ENCODE measurements at regions not wholly inside any gene's neighbourhood (a gene's known extent, or its start where the extent isn't known, plus 50 kb on each side); places are given as distances from the start of the nearest gene placed in this dataset.
"Not testable (repeated sequence)": the region's sequence is repeated elsewhere in the genome, so short reads cannot be mapped to it uniquely, and the experiment has no call there.

DNA sequence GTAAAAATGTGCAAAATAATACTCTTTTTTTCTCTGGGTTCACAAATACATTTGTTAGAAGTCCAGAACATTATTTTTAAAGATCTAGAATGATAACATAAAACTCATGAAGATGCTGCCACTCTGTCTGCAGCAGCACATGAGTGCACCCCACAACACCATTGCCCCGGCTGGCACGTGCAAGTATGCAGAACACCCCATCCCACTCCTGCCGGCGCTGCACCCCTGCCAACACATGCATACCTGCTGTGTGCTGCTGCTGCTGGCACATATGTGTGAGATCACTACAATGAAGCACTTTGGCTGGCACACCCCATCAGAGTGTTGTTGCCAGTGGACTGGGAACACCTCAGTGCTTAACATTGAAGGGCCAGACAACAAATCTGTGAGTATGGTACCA lies 129.1 kb downstream of the CCT8L2 start:
- H3K9me3 ChIP-seq; H3K27me3 ChIP-seq (ENCODE audit: insufficient read depth in 3 of 3, low read length in 2 of 3); H3K36me3 ChIP-seq (ENCODE audit: insufficient read depth in 1 of 2, low read depth in 1 of 2); intact Hi-C loops (cut with DNase I); DNase-seq; H3K27ac ChIP-seq; ATAC-seq; H3K4me1 ChIP-seq; H3K4me3 ChIP-seq: not testable (repeated sequence)
- WGBS, 3 donors: 72 to 84% (median 79%) methylated on average over 4 of the region's 4 CpGs

DNA sequence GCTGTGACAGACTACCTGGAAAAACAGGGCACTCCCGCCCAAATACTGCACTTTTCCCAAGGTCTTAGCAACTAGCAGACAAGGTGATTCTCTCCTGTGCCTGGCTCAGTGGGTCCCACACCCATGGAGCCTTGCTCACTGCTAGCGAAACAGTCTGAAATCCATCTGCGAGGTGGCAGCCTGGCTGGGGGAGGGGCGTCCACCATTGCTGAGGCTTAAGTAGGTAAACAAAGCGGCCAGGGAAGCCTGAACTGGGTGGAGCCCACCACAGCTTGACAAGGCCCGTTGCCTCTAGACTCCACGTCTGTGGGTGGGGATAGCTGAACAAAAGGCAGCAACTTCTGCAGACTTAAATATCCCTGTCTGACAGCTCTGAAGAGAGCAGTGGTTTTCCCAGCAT lies 145.2 kb downstream of the CCT8L2 start:
- intact Hi-C loops (cut with DNase I); H3K4me3 ChIP-seq; ATAC-seq; DNase-seq; H3K36me3 ChIP-seq (ENCODE audit: insufficient read depth in 1 of 2, low read depth in 1 of 2); H3K4me1 ChIP-seq; H3K27ac ChIP-seq; H3K9me3 ChIP-seq; H3K27me3 ChIP-seq (ENCODE audit: insufficient read depth in 3 of 3, low read length in 2 of 3): not testable (repeated sequence)
- 46 to 56% (median 51%) methylated on average over 7 of the region's 7 CpGs for WGBS, 3 donors

DNA sequence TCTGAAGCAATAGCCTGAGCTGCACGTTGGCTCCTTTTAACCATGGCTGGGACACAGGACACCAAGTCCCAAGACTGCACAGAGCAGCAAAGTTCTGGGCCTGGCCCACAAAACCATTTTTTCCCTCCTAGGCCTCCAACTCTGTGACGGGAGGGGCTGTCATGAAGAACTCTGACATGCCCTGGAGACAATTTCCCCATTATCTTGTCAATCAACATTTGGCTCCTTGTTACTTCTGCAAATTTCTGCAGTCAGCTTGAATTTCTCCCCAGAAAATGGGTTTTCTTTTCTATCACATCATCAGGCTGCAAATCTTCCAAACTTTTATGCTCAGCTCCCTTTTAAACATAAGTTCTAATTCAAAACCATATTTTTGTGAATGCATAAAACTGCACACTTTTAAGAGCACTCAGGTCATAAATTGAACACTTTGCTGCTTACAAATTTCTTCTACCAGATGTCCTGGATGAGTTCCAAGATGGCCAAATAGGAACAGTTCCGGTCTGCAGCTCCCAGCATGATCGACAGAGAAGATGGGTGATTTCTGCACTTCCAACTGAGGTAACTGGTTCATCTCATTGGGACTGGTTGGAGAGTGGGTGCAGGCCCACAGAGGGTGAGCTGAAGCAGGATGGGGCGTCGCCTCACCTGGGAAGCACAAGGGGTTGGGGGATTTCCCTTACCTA lies 145.7 kb downstream of the CCT8L2 start:
- H3K27ac ChIP-seq; H3K9me3 ChIP-seq; ATAC-seq; intact Hi-C loops (cut with DNase I); H3K27me3 ChIP-seq (ENCODE audit: insufficient read depth in 3 of 3, low read length in 2 of 3); H3K4me1 ChIP-seq; H3K36me3 ChIP-seq (ENCODE audit: insufficient read depth in 1 of 2, low read depth in 1 of 2); H3K4me3 ChIP-seq; DNase-seq: not testable (repeated sequence)
- 49 to 59% (median 55%) methylated on average over 6 of the region's 6 CpGs for WGBS, 3 donors

GRCh38 chr22:16441014-16441413 lies 151.6 kb downstream of the CCT8L2 start:
- H3K36me3 ChIP-seq (ENCODE audit: insufficient read depth in 1 of 2, low read depth in 1 of 2); H3K27me3 ChIP-seq (ENCODE audit: insufficient read depth in 3 of 3, low read length in 2 of 3); DNase-seq; H3K27ac ChIP-seq; H3K4me3 ChIP-seq; H3K9me3 ChIP-seq; ATAC-seq; H3K4me1 ChIP-seq; intact Hi-C loops (cut with DNase I): not testable (repeated sequence)
- TF ChIP-seq CTCF (IDR thresholded peaks at IDR 0.05): peak; percentile 32
- WGBS, 3 donors: 12 to 19% (median 14%) methylated on average over 1 of the region's 1 CpG

DNA sequence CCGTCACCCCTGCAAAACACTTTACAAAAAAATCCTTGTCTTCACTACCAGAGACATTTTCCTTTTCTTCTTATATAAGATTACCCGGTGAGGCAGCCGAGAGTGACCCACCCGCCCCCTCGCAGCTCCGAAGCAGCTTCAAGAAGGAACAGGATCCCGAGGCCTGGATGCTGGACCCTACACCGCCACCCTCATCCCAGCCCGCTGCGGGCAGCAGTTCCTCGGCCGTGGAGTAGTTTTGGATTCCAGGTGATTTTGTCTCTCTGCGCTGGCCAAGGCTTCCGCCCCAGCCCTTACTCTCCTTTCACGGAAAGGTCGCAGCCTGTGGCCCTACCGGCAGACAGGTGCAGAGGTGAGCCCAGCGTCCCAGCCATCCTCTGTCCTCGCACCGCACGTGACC lies 169.1 kb downstream of the CCT8L2 start:
- H3K9me3 ChIP-seq; H3K27ac ChIP-seq; H3K4me1 ChIP-seq; intact Hi-C loops (cut with DNase I); DNase-seq; H3K27me3 ChIP-seq (ENCODE audit: insufficient read depth in 3 of 3, low read length in 2 of 3); H3K36me3 ChIP-seq (ENCODE audit: insufficient read depth in 1 of 2, low read depth in 1 of 2); ATAC-seq; H3K4me3 ChIP-seq: not testable (repeated sequence)
- WGBS, 3 donors: 79 to 83% (median 82%) methylated on average over 21 of the region's 21 CpGs

GRCh38 chr22:16417498-16417897 lies 175.1 kb downstream of the CCT8L2 start:
- H3K27ac ChIP-seq; H3K36me3 ChIP-seq (ENCODE audit: insufficient read depth in 1 of 2, low read depth in 1 of 2); DNase-seq; H3K4me1 ChIP-seq; intact Hi-C loops (cut with DNase I); H3K27me3 ChIP-seq (ENCODE audit: insufficient read depth in 3 of 3, low read length in 2 of 3); H3K9me3 ChIP-seq; H3K4me3 ChIP-seq; ATAC-seq: not testable (repeated sequence)
- 46 to 62% (median 52%) methylated on average over 3 of the region's 3 CpGs for WGBS, 3 donors

- H3K4me1 ChIP-seq; H3K4me3 ChIP-seq; H3K27ac ChIP-seq; H3K36me3 ChIP-seq (ENCODE audit: insufficient read depth in 1 of 2, low read depth in 1 of 2); H3K27me3 ChIP-seq (ENCODE audit: insufficient read depth in 3 of 3, low read length in 2 of 3); ATAC-seq; intact Hi-C loops (cut with DNase I); H3K9me3 ChIP-seq; DNase-seq: not testable (repeated sequence)
- WGBS, 3 donors: 77 to 81% (median 78%) methylated on average over 6 to 7 of the region's 7 CpGs
These were observed 188.0 kb downstream of the CCT8L2 start for GRCh38 chr22:16404639-16405038.

DNA sequence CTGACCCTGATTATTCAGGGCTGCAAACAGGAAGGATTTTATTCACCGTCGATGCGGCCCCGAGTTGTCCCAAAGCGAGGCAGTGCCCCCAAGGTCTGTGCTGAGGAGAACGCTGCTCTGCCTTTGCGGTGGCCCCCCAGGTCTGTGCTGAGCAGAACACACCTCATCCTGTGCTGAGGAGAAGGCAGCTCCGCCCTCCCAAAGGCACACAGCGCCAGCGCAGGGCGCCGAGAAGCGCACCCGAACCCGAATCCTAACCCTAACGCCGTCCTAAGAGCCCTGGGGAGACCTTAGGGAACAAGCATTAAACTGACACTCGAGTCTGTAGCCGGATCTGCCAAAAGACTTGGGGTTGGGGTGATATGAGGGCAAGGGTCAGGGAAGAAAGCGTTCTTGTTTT lies 188.9 kb downstream of the CCT8L2 start:
- H3K4me1 ChIP-seq; intact Hi-C loops (cut with DNase I); ATAC-seq; DNase-seq; H3K27me3 ChIP-seq (ENCODE audit: insufficient read depth in 3 of 3, low read length in 2 of 3); H3K9me3 ChIP-seq; H3K4me3 ChIP-seq; H3K36me3 ChIP-seq (ENCODE audit: insufficient read depth in 1 of 2, low read depth in 1 of 2); H3K27ac ChIP-seq: not testable (repeated sequence)
- WGBS, 3 donors: 59 to 73% (median 62%) methylated on average over 20 of the region's 20 CpGs

DNA sequence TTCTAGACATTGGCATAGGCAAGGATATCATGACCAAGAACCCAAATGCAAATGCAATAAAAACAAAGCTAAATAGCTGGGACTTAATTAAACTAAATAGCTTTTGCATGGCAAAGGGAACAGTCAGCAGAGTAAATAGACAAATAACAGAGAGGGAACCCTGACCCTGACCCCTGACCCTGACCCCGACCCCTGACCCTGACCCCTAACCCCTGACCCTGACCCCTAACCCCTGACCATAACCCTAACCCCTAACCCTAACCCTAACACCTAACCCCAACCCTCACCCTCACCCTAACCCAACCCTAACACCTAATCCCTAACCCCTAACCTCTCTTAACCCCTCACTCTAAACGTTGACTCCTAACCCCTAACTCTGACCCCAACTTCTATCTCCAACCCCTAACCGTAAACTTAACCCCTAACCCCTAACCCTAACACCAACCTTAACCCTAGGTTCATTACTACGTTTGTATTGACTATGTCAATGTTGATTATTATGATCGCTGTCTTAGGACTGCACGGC lies 189.7 kb downstream of the CCT8L2 start:
- H3K4me1 ChIP-seq; H3K4me3 ChIP-seq; H3K36me3 ChIP-seq (ENCODE audit: insufficient read depth in 1 of 2, low read depth in 1 of 2); H3K27me3 ChIP-seq (ENCODE audit: insufficient read depth in 3 of 3, low read length in 2 of 3); H3K27ac ChIP-seq; intact Hi-C loops (cut with DNase I); ATAC-seq; H3K9me3 ChIP-seq; DNase-seq: not testable (repeated sequence)
- WGBS, 3 donors: 44 to 47% (median 46%) methylated on average over 6 of the region's 6 CpGs

- H3K27me3 ChIP-seq (ENCODE audit: insufficient read depth in 3 of 3, low read length in 2 of 3); intact Hi-C loops (cut with DNase I): not testable (repeated sequence)
These were observed 199.1 kb downstream of the CCT8L2 start for GRCh38 chr22:16393476-16393875.

More at GRCh38 chr22:16393476-16393875, 199.1 kb downstream of the CCT8L2 start:
- not testable (repeated sequence) for H3K4me3 ChIP-seq; H3K36me3 ChIP-seq (ENCODE audit: insufficient read depth in 1 of 2, low read depth in 1 of 2); ATAC-seq; H3K4me1 ChIP-seq; H3K27ac ChIP-seq; H3K9me3 ChIP-seq; DNase-seq
- 39 to 77% (median 61%) methylated on average over 2 of the region's 2 CpGs for WGBS, 3 donors

Data from psoas muscle (tissue), 7 donors.